ENCODE measurements at regions not wholly inside any gene's neighbourhood (a gene's known extent, or its start where the extent isn't known, plus 50 kb on each side); places are given as distances from the start of the nearest gene placed in this dataset.

DNA sequence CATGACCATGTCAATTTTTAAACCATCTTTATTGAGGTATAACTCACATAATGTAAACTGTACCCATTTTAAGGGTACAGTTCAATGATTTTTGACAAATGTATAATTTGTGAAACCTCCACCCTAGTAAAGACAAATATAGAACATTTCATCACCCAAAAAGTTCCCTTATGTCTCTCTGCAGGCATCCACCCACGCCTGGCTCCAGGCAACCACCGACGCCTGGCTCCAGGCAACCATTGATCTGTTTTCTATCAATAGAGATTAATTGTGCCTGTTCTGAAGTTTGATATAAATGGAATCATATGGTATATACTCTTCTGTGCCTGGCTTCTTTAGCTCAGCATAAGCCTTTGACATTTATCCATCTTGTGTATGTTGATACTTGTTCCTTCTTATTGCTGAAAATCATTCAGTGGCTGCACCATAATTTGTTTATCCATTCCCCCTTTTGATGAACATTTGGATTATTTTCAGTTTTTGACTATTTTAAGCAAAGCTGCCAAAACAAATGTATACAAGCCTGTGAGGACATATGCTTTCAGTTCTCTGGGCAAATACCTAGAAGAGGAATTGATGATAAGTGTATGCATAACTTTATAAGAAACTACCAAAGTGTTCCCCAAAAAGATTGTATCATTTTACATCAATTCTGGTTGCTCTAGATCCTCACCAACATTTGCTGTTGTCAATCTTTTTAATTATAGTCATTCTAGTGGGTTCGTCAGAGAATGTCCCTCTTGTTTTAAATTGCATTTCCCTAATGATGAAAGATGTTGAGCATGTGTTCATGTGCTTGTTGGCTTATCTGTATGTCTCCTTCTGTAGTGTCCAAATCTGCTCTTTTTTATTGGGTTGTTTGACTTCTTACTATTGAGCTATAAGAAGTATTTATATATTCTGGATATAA, 55.7 kb upstream of the HECTD2 start:
- TF ChIP-seq POLR2A (IDR thresholded peaks at IDR 0.05; ENCODE audit: extremely low read depth, insufficient read length): no peak
- TF ChIP-seq, protein P1, sequence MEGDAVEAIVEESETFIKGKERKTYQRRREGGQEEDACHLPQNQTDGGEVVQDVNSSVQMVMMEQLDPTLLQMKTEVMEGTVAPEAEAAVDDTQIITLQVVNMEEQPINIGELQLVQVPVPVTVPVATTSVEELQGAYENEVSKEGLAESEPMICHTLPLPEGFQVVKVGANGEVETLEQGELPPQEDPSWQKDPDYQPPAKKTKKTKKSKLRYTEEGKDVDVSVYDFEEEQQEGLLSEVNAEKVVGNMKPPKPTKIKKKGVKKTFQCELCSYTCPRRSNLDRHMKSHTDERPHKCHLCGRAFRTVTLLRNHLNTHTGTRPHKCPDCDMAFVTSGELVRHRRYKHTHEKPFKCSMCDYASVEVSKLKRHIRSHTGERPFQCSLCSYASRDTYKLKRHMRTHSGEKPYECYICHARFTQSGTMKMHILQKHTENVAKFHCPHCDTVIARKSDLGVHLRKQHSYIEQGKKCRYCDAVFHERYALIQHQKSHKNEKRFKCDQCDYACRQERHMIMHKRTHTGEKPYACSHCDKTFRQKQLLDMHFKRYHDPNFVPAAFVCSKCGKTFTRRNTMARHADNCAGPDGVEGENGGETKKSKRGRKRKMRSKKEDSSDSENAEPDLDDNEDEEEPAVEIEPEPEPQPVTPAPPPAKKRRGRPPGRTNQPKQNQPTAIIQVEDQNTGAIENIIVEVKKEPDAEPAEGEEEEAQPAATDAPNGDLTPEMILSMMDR (IDR thresholded peaks at IDR 0.05; ENCODE audit: low read depth, low read length): no peak
- no peak for TF ChIP-seq MYC (IDR thresholded peaks at IDR 0.05; ENCODE audit: low read depth, low read length)
- TF ChIP-seq, protein P2, sequence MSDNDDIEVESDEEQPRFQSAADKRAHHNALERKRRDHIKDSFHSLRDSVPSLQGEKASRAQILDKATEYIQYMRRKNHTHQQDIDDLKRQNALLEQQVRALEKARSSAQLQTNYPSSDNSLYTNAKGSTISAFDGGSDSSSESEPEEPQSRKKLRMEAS (IDR thresholded peaks at IDR 0.05; ENCODE audit: low read depth, low read length): no peak
- DNase-seq (ENCODE audit: low read depth): no peak
- no peak overlapping the region for H3K4me3 ChIP-seq (ENCODE audit: low read depth, low read length)

DNA sequence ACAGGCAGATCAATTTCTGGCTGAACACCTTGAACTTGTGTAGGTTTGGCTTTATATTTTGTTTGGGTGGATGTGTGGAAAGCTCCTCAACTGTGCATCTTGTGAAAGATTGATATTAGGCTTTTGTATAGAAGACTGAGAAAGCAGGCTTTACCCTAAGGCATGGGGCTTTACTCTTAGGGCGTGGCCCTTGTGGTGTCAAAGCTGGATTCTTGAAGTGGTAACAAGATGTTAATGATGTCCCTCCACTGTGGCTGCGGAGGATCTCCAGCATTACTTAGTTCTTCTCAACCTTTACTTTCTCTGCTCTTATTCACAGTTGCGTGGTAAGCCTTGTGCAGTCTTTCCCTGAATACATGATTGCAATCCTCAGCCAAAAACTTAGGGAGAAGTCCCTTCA, 54.1 kb upstream of the HECTD2 start:
- DNase-seq (ENCODE audit: low read depth): no peak
- H3K4me3 ChIP-seq (ENCODE audit: low read depth, low read length): no peak overlapping the region
- TF ChIP-seq POLR2A (IDR thresholded peaks at IDR 0.05; ENCODE audit: extremely low read depth, insufficient read length) (no peak), MYC (IDR thresholded peaks at IDR 0.05; ENCODE audit: low read depth, low read length) (no peak)
- TF ChIP-seq, protein P2 (IDR thresholded peaks at IDR 0.05; ENCODE audit: low read depth, low read length): no peak
- TF ChIP-seq, protein P1 (IDR thresholded peaks at IDR 0.05; ENCODE audit: low read depth, low read length): no peak

DNA sequence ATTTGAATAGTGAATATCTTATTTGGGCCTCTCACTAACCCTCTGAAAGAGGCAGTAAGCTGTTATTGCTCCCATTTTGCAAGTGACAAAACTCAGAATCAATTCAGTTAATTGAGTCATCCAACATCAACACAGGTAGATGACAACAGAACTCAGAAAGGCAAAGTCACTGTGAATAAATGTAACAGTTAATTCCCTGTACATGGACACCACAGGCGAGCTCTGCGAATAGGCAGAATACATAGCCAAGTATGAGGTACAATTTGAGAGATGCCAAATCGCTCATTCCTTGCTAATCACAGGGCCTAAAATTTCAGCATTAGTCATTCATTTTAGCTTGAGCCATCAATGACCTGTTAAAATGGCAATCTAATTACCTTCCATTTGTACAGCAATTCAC, 52.6 kb upstream of the HECTD2 start:
- TF ChIP-seq MYC (IDR thresholded peaks at IDR 0.05; ENCODE audit: low read depth, low read length): no peak
- TF ChIP-seq, protein P2 (IDR thresholded peaks at IDR 0.05; ENCODE audit: low read depth, low read length): no peak
- TF ChIP-seq, protein P1 (IDR thresholded peaks at IDR 0.05; ENCODE audit: low read depth, low read length): no peak
- no peak for TF ChIP-seq POLR2A (IDR thresholded peaks at IDR 0.05; ENCODE audit: extremely low read depth, insufficient read length)
- no peak for DNase-seq (ENCODE audit: low read depth)
- no peak overlapping the region for H3K4me3 ChIP-seq (ENCODE audit: low read depth, low read length)
